Adrenal gland (tissue), 5 donors: ENCODE measurements at regions not wholly inside any gene's neighbourhood (a gene's known extent, or its start where the extent isn't known, plus 50 kb on each side); places are given as distances from the start of the nearest gene placed in this dataset.
"Not testable (repeated sequence)": the region's sequence is repeated elsewhere in the genome, so short reads cannot be mapped to it uniquely, and the experiment has no call there.

Experiments used
- POLR2A ChIP-seq, 2 donors: fragments of 450-650 bp; IDR thresholded peaks; one replicate each; pipeline ENCODE4 v1.6.1; 2017; ENCODE audit warnings: antibody characterized with exemption in 2 of 2, mild to moderate bottlenecking in 2 of 2, moderate library complexity in 1 of 2
- TF ChIP-seq, protein P1 (sequence below), 6 experiments: fragments of 450-650 bp in 4 of 6; fragments of 200-600 bp in 2 of 6; sonication (generic) in 1 of 6; IDR thresholded peaks; 1 replicate in 5 of 6; 2 replicates in 1 of 6; pipeline versions ENCODE4 v1.5.1 to v1.8.0; 2016 to 2021; ENCODE audit warnings: antibody characterized with exemption in 6 of 6, mild to moderate bottlenecking in 2 of 6, moderate library complexity in 1 of 6
- donor health status: DM: no; HTN: no; CAD: no.

DNA sequence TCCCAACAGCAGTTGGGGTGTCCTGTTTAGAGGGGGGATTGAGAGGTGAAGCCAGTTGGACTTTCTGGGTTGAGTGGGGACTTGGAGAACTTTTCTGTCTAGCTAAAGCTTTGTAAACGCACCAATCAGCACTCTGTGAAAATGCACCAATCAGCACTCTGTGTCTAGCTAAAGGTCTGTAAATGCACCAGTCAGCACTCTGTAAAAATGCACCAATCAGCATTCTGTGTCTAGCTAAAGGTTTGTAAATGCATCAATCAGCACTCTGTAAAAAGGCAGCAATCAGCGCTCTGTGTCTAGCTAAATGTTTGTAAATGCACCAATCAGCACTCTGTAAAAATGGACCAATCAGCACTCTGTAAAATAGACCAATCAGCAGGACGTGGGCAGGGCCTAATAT is 568.6 kb upstream of the PTBP2 start:
- TF ChIP-seq, protein P1, sequence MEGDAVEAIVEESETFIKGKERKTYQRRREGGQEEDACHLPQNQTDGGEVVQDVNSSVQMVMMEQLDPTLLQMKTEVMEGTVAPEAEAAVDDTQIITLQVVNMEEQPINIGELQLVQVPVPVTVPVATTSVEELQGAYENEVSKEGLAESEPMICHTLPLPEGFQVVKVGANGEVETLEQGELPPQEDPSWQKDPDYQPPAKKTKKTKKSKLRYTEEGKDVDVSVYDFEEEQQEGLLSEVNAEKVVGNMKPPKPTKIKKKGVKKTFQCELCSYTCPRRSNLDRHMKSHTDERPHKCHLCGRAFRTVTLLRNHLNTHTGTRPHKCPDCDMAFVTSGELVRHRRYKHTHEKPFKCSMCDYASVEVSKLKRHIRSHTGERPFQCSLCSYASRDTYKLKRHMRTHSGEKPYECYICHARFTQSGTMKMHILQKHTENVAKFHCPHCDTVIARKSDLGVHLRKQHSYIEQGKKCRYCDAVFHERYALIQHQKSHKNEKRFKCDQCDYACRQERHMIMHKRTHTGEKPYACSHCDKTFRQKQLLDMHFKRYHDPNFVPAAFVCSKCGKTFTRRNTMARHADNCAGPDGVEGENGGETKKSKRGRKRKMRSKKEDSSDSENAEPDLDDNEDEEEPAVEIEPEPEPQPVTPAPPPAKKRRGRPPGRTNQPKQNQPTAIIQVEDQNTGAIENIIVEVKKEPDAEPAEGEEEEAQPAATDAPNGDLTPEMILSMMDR (IDR thresholded peaks at IDR 0.05): not testable (repeated sequence)
- TF ChIP-seq POLR2A (IDR thresholded peaks at IDR 0.05): not testable (repeated sequence)
